H1 (cell line): ENCODE measurements at regions not wholly inside any gene's neighbourhood (a gene's known extent, or its start where the extent isn't known, plus 50 kb on each side); places are given as distances from the start of the nearest gene placed in this dataset.

Experiments
- CTCF ChIA-PET: fragments of 300-600 bp; sonication (Branson Sonifier 250); formaldehyde crosslinking; loops from one replicate; lab custom pipeline; 2021; ENCODE audit not compliant: partially characterized antibody; lab: Charles Lee
- POLR2A ChIA-PET: fragments of 300-600 bp; sonication (Branson Sonifier 250); formaldehyde crosslinking; loops from one replicate; lab custom pipeline; 2021; ENCODE audit warnings: inconsistent platforms; ENCODE audit not compliant: partially characterized antibody; lab: Charles Lee
- DNase-seq, 2 experiments: peaks; one replicate each; pipeline versions ENCODE4 v3.0.0 to v3.0.0-alpha.2; 2010 to 2022; ENCODE audit warnings: low spot score in 2 of 2, low read depth in 1 of 2, mixed read lengths in 1 of 2
- FAIRE-seq: peaks from 2 replicates; lab custom pipeline; 2011; peaks lifted over from hg19 to GRCh38; lab: Jason Lieb, UNC
- H2AFZ ChIP-seq: 2 replicates; pipeline ENCODE4 v1.8.1; 2012; ENCODE audit warnings: low read length, inconsistent platforms
- H2AK5ac ChIP-seq: 2 replicates; pipeline ENCODE4 v1.6.1; 2013; ENCODE audit warnings: low read depth, low read length
- H2BK120ac ChIP-seq: replicated peaks from 2 replicates; pipeline ENCODE3; 2013; ENCODE audit warnings: low read depth, low read length, inconsistent platforms
- H2BK12ac ChIP-seq: 2 replicates; pipeline ENCODE4 v1.6.1; 2013; ENCODE audit warnings: low read depth, low read length
- H2BK15ac ChIP-seq: 2 replicates; pipeline ENCODE4 v1.6.1; 2013; ENCODE audit warnings: low read length
- H2BK20ac ChIP-seq: 2 replicates; pipeline ENCODE4 v1.6.1; 2013; ENCODE audit warnings: low read length
- H2BK5ac ChIP-seq: 2 replicates; pipeline ENCODE4 v1.6.1; 2013; ENCODE audit warnings: low read depth, low read length
- H3K14ac ChIP-seq: 2 replicates; pipeline ENCODE4 v1.6.1; 2013; ENCODE audit warnings: inconsistent platforms; ENCODE audit not compliant: insufficient read length
- H3K18ac ChIP-seq: 2 replicates; pipeline ENCODE4 v1.6.1; 2013; ENCODE audit warnings: low read length; ENCODE audit errors: extremely low read depth
- H3K23ac ChIP-seq: 2 replicates; pipeline ENCODE4 v1.6.1; 2013; ENCODE audit warnings: inconsistent platforms; ENCODE audit not compliant: insufficient read length
- H3K23me2 ChIP-seq: 2 replicates; pipeline ENCODE4 v1.6.1; 2013; ENCODE audit warnings: low read depth, low read length
- H3K27ac ChIP-seq: 2 replicates; pipeline ENCODE4 v1.6.1; 2011; ENCODE audit warnings: low read depth, low read length, inconsistent platforms
- H3K27me3 ChIP-seq, 4 experiments: replicated peaks in 1 of 4; 1 replicate in 1 of 4; 2 replicates in 3 of 4; pipeline versions ENCODE4 v1.6.1 to v1.8.1; 2011 to 2013; ENCODE audit warnings: low read length in 3 of 4, mild to moderate bottlenecking in 3 of 4, inconsistent platforms in 2 of 4, mixed read lengths in 2 of 4, moderate library complexity in 1 of 4; ENCODE audit not compliant: control insufficient read depth in 3 of 4, insufficient read depth in 3 of 4; ENCODE audit errors: extremely low read depth in 1 of 4
- H3K36me3 ChIP-seq, 4 experiments: 2 replicates each; pipeline versions ENCODE4 v1.6.1 to v1.8.1; 2011 to 2013; ENCODE audit warnings: mild to moderate bottlenecking in 4 of 4, low read length in 3 of 4, moderate library complexity in 2 of 4, control low read depth in 1 of 4, inconsistent platforms in 1 of 4; ENCODE audit not compliant: insufficient read depth in 4 of 4, control insufficient read depth in 2 of 4
- H3K4ac ChIP-seq: replicated peaks from 2 replicates; pipeline ENCODE3; 2013; ENCODE audit warnings: low read length, low read depth, mixed read lengths, inconsistent platforms; ENCODE audit not compliant: insufficient read length
- H3K4me1 ChIP-seq, 4 experiments: replicated peaks in 1 of 4; 1 replicate in 1 of 4; 2 replicates in 3 of 4; pipeline versions ENCODE4 v1.6.1 to v1.8.1; 2011 to 2013; ENCODE audit warnings: low read length in 3 of 4, inconsistent platforms in 2 of 4, mixed read lengths in 1 of 4; ENCODE audit not compliant: insufficient read depth in 4 of 4, control insufficient read depth in 3 of 4
- H3K4me2 ChIP-seq, 2 experiments: 2 replicates each; pipeline versions ENCODE4 v1.6.1 to v1.8.1; 2011 to 2013; ENCODE audit warnings: low read depth in 2 of 2, low read length in 2 of 2, control low read depth in 1 of 2, inconsistent platforms in 1 of 2, mild to moderate bottlenecking in 1 of 2; ENCODE audit not compliant: insufficient read depth in 1 of 2
- H3K4me3 ChIP-seq, 4 experiments: fragments of 200-600, 300-600 bp in 1 of 4; sonication (generic), shearing (Covaris generic), sonication (Bioruptor Twin) in 1 of 4; 2 replicates each; pipeline versions ENCODE4 v1.5.1 to v1.8.1; 2011 to 2016; ENCODE audit warnings: low read length in 4 of 4, low read depth in 3 of 4, control low read depth in 2 of 4, inconsistent platforms in 2 of 4, mild to moderate bottlenecking in 2 of 4, mixed read lengths in 1 of 4, moderate library complexity in 1 of 4; ENCODE audit not compliant: insufficient read depth in 2 of 4; ENCODE audit errors: extremely low read depth in 1 of 4
- H3K56ac ChIP-seq: replicated peaks from 2 replicates; pipeline ENCODE3; 2013; ENCODE audit warnings: low read depth, mild to moderate bottlenecking, mixed read lengths, low read length, inconsistent platforms; ENCODE audit not compliant: insufficient read length
- H3K79me1 ChIP-seq: 2 replicates; pipeline ENCODE4 v1.6.1; 2013; ENCODE audit warnings: low read depth, low read length, control low read depth
- H3K79me2 ChIP-seq, 2 experiments: 2 replicates each; pipeline versions ENCODE4 v1.6.1 to v1.8.1; 2012 to 2013; ENCODE audit warnings: low read length in 2 of 2, mild to moderate bottlenecking in 2 of 2, inconsistent platforms in 1 of 2; ENCODE audit not compliant: insufficient read depth in 2 of 2, control insufficient read depth in 1 of 2
- H3K9ac ChIP-seq, 4 experiments: replicated peaks in 1 of 4; 1 replicate in 1 of 4; 2 replicates in 3 of 4; pipeline versions ENCODE4 v1.6.1 to v1.8.1; 2011 to 2013; ENCODE audit warnings: low read depth in 3 of 4, low read length in 3 of 4, control low read depth in 2 of 4, mild to moderate bottlenecking in 2 of 4, moderate library complexity in 2 of 4, inconsistent platforms in 1 of 4; ENCODE audit errors: extremely low read depth in 1 of 4
- H3K9me3 ChIP-seq, 2 experiments: 2 replicates each; pipeline versions ENCODE4 v1.6.1 to v1.8.1; 2012 to 2013; ENCODE audit warnings: mild to moderate bottlenecking in 2 of 2, moderate library complexity in 2 of 2, control low read depth in 1 of 2, inconsistent platforms in 1 of 2, low read depth in 1 of 2, low read length in 1 of 2, mixed read lengths in 1 of 2; ENCODE audit not compliant: insufficient read depth in 2 of 2
- H4K20me1 ChIP-seq, 2 experiments: replicated peaks in 1 of 2; 2 replicates each; pipeline versions ENCODE3 to v1.8.1; 2011 to 2013; ENCODE audit warnings: inconsistent platforms in 2 of 2, low read length in 2 of 2, mild to moderate bottlenecking in 1 of 2; ENCODE audit not compliant: insufficient read depth in 2 of 2, control insufficient read depth in 1 of 2
- H4K5ac ChIP-seq: 2 replicates; pipeline ENCODE4 v1.6.1; 2013; ENCODE audit warnings: low read length, low read depth, mixed read lengths, inconsistent platforms; ENCODE audit not compliant: insufficient read length
- H4K8ac ChIP-seq: 2 replicates; pipeline ENCODE4 v1.8.0; 2013; ENCODE audit warnings: mild to moderate bottlenecking, moderate library complexity, low read length, inconsistent platforms; ENCODE audit not compliant: insufficient read depth; ENCODE audit errors: extremely low read depth
- H4K91ac ChIP-seq: replicated peaks from 2 replicates; pipeline ENCODE3; 2013; ENCODE audit warnings: low read length, mixed read lengths, inconsistent platforms; ENCODE audit not compliant: insufficient read length
- PHF8 ChIP-seq: fragments of 200-600 bp; sonication (generic); conservative IDR thresholded peaks from 2 replicates; pipeline ENCODE4 v1.7.1; 2012; ENCODE audit warnings: low read depth, mild to moderate bottlenecking, inconsistent platforms, low read length, moderate library complexity
- WGBS, 2 experiments: shearing (Covaris generic) in 1 of 2; methylation state at CpG; one replicate each; pipeline versions ENCODE4 v1.1.6 to v1.1.7; 2013 to 2015; ENCODE audit warnings: low lambda C conversion rate in 2 of 2, mixed read lengths in 2 of 2, inconsistent platforms in 1 of 2, low coverage in 1 of 2, missing lambda C conversion rate in 1 of 2; ENCODE audit not compliant: insufficient replicate concordance in 2 of 2, insufficient coverage in 1 of 2, insufficient read length in 1 of 2; ENCODE audit errors: extremely low coverage in 1 of 2, missing lambda C conversion rate in 1 of 2; 5-methylcytosine and 5-hydroxymethylcytosine counted together

GRCh38 chr14:89470401-89470800 lies 53.4 kb upstream of the FOXN3 start:
- FAIRE-seq (no peak), DNase-seq (no peak)
- Histone ChIP-seq H2BK15ac (no peak overlapping the region), H2BK12ac (no peak overlapping the region; the same call in 1 of the 2 replicates), H3K27me3 (no peaks in the 10 kb centered on the region), H3K4me1 (peaks cover 0 to 4% (median 2%) of the 10 kb centered on the region in 4 experiments; a peak in 5 of 7 replicates), H3K9me3 (no peaks in the 10 kb centered on the region; a peak in 1 of 4 replicates), H3K9ac (no peak overlapping the region), H3K14ac (no peak overlapping the region), H3K4me2 (no peak overlapping the region), H4K8ac (no peak overlapping the region), H2BK20ac (no peak overlapping the region), H3K23me2 (no peaks in the 10 kb centered on the region), H2BK120ac (no peak overlapping the region), H3K36me3 (no peaks in the 10 kb centered on the region), H2AK5ac (peak overlapping the region; percentile 45; the same call in 1 of the 2 replicates), H2AFZ (no peak overlapping the region), H3K79me2 (peaks cover 0 to 25% of the 10 kb centered on the region in 2 experiments; a peak in 2 of 4 replicates), H4K5ac (no peak overlapping the region), H4K91ac (no peak overlapping the region), H3K18ac (no peak overlapping the region), H3K23ac (no peak overlapping the region), H3K4me3 (no peak overlapping the region), H3K56ac (no peak overlapping the region), H2BK5ac (0 out of 2 replicates have a peak overlapping the region, but pooled peaks have one; percentile 26), H4K20me1 (no peaks in the 10 kb centered on the region), H3K27ac (no peak overlapping the region), H3K79me1 (peaks cover 5% of the 10 kb centered on the region; the same call in 1 of the 2 replicates), H3K4ac (no peak overlapping the region)
- CTCF ChIA-PET: interaction anchor here (0.6 to 1.4 kb wide), 4 partner anchors 9 to 309 kb away, joined by 3 to 5 read pairs (median 3); no protein-coding TSS in a partner anchor
- 96% methylated on average over 6 of the region's 6 CpGs; no CpG with 5 or more reads in 1 of the 2 experiments for WGBS, 2 experiments
- POLR2A ChIA-PET: no interaction called here
- no peak for TF ChIP-seq PHF8
